Head of caudate nucleus (tissue), 42 donors: ENCODE measurements at regions not wholly inside any gene's neighbourhood (a gene's known extent, or its start where the extent isn't known, plus 50 kb on each side); places are given as distances from the start of the nearest gene placed in this dataset.
"Not testable (repeated sequence)": the region's sequence is repeated elsewhere in the genome, so short reads cannot be mapped to it uniquely, and the experiment has no call there.

Experiments used
- DNase-seq, 42 donors: peaks; one replicate each; pipeline versions ENCODE4 v3.0.0 to v3.0.0-alpha.2; 2020 to 2021; ENCODE audit warnings: mixed read lengths in 7 of 42
- intact Hi-C: fragments of 100-400 bp; cut with DNase I; formaldehyde crosslinking; loops from one replicate; pipeline ENCODE4 v1.15.0; 2022

GRCh38 chr21:33976082-33977016, 60.7 kb upstream of the ATP5PO start:
- intact Hi-C loops, result no loop called here
- peak in 11 of 42 donors; percentile 4 to 43 (median 13) for DNase-seq

GRCh38 chr21:33975548-33976081, 60.0 kb upstream of the ATP5PO start:
- DNase-seq, result no peak
- intact Hi-C loops, result no loop called here

- intact Hi-C loops, result no loop called here
- DNase-seq, result no peak
These were observed 59.2 kb upstream of the ATP5PO start for GRCh38 chr21:33974513-33975468.

GRCh38 chr21:33973268-33973667, 57.7 kb upstream of the ATP5PO start:
- DNase-seq, result peak in 1 of 42 donors; percentile 14
- intact Hi-C loops, result no loop called here

- intact Hi-C loops, result no loop called here
These were observed 56.9 kb upstream of the ATP5PO start for GRCh38 chr21:33972539-33972938.

GRCh38 chr21:33971492-33972013, 55.9 kb upstream of the ATP5PO start:
- intact Hi-C loops, result no loop called here
- DNase-seq, result no peak

More at GRCh38 chr21:33972539-33972938, 56.9 kb upstream of the ATP5PO start:
- DNase-seq, result peak in 1 of 42 donors; percentile 21

- no peak for DNase-seq
- intact Hi-C loops, result no loop called here
These were observed 54.0 kb upstream of the ATP5PO start for GRCh38 chr21:33969581-33969980.

- intact Hi-C loops, result no loop called here
- DNase-seq, result no peak
These were observed 53.4 kb upstream of the ATP5PO start for GRCh38 chr21:33968995-33969348.

- DNase-seq, result peak in 2 of 42 donors; percentile 14 to 36
- intact Hi-C loops, result no loop called here
These were observed 52.7 kb upstream of the ATP5PO start for GRCh38 chr21:33968080-33968994.

GRCh38 chr21:33967086-33967571, 51.5 kb upstream of the ATP5PO start:
- intact Hi-C loops, result no loop called here
- DNase-seq, result no peak

- intact Hi-C loops, result no loop called here
These were observed 50.8 kb upstream of the ATP5PO start for GRCh38 chr21:33966324-33966949.

GRCh38 chr21:33965662-33966061, 50.1 kb upstream of the ATP5PO start:
- intact Hi-C loops, result not testable (repeated sequence)

More at GRCh38 chr21:33966324-33966949, 50.8 kb upstream of the ATP5PO start:
- DNase-seq, result peak in 1 of 42 donors; percentile 33

More at GRCh38 chr21:33965662-33966061, 50.1 kb upstream of the ATP5PO start:
- not testable (repeated sequence) for DNase-seq
